Endothelial cell (in vitro differentiated cells): ENCODE measurements at regions not wholly inside any gene's neighbourhood (a gene's known extent, or its start where the extent isn't known, plus 50 kb on each side); places are given as distances from the start of the nearest gene placed in this dataset.

Experiments used
- DNase-seq: peaks from one replicate; pipeline ENCODE4 v3.0.0; 2021; ENCODE audit warnings: low spot score
- H3K27ac Mint-ChIP-seq: one replicate; pipeline ENCODE4 v1.8.0; 2021; ENCODE audit warnings: mixed read lengths, inconsistent platforms; ENCODE audit not compliant: unreplicated experiment
- H3K27me3 Mint-ChIP-seq: one replicate; pipeline ENCODE4 v1.8.0; 2021; ENCODE audit warnings: mild to moderate bottlenecking, moderate library complexity, mixed read lengths, inconsistent platforms; ENCODE audit not compliant: unreplicated experiment
- H3K36me3 Mint-ChIP-seq: one replicate; pipeline ENCODE4 v1.8.0; 2021; ENCODE audit warnings: mild to moderate bottlenecking, low read depth, mixed read lengths, inconsistent platforms; ENCODE audit not compliant: unreplicated experiment
- H3K4me1 Mint-ChIP-seq: one replicate; pipeline ENCODE4 v1.8.0; 2021; ENCODE audit warnings: mild to moderate bottlenecking, mixed read lengths, inconsistent platforms; ENCODE audit not compliant: unreplicated experiment
- H3K4me3 Mint-ChIP-seq: one replicate; pipeline ENCODE4 v1.8.0; 2021; ENCODE audit warnings: mild to moderate bottlenecking, mixed read lengths, inconsistent platforms; ENCODE audit not compliant: unreplicated experiment
- H3K9me3 Mint-ChIP-seq: one replicate; pipeline ENCODE4 v1.8.0; 2021; ENCODE audit warnings: mixed read lengths, inconsistent platforms; ENCODE audit not compliant: unreplicated experiment
- TF ChIP-seq, protein P1 (sequence below): fragments of 200-600 bp; sonication (generic); IDR thresholded peaks from one replicate; pipeline ENCODE4 v1.5.0; 2021; ENCODE audit warnings: antibody characterized with exemption; ENCODE audit not compliant: unreplicated experiment

GRCh38 chr18:34649080-34649479, 61.0 kb upstream of the DTNA start:
- H3K4me1 Mint-ChIP-seq: peaks cover 9% of the 10 kb centered on the region
- no peaks in the 10 kb centered on the region for H3K9me3 Mint-ChIP-seq
- TF ChIP-seq, protein P1, sequence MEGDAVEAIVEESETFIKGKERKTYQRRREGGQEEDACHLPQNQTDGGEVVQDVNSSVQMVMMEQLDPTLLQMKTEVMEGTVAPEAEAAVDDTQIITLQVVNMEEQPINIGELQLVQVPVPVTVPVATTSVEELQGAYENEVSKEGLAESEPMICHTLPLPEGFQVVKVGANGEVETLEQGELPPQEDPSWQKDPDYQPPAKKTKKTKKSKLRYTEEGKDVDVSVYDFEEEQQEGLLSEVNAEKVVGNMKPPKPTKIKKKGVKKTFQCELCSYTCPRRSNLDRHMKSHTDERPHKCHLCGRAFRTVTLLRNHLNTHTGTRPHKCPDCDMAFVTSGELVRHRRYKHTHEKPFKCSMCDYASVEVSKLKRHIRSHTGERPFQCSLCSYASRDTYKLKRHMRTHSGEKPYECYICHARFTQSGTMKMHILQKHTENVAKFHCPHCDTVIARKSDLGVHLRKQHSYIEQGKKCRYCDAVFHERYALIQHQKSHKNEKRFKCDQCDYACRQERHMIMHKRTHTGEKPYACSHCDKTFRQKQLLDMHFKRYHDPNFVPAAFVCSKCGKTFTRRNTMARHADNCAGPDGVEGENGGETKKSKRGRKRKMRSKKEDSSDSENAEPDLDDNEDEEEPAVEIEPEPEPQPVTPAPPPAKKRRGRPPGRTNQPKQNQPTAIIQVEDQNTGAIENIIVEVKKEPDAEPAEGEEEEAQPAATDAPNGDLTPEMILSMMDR: no peak
- no peak overlapping the region for H3K27ac Mint-ChIP-seq
- H3K4me3 Mint-ChIP-seq: no peak overlapping the region
- H3K27me3 Mint-ChIP-seq: no peaks in the 10 kb centered on the region
- H3K36me3 Mint-ChIP-seq: no peaks in the 10 kb centered on the region
- no peak for DNase-seq

DNA sequence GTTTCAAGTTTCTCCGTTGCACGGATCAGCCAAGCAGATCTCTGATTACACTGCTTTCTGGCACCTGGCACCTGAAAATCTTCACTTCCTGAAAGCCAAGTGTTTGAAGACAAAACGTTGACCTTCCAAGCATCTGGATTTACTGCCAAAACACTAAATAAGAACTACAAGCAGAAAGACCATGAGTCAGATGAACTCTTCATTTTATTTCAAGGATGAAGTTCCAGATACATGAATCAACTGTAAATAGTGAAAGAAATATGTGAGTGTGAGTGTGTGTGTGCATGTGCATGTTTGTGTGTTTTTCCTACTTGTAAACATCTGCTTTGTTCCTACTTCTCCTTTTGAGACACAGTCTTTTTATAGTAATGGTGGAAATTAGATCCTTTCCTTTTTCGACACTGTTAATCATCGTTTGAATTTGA, 60.0 kb upstream of the DTNA start:
- no peak for DNase-seq
- H3K36me3 Mint-ChIP-seq: no peaks in the 10 kb centered on the region
- no peak overlapping the region for H3K27ac Mint-ChIP-seq
- no peaks in the 10 kb centered on the region for H3K9me3 Mint-ChIP-seq
- TF ChIP-seq, protein P1: no peak
- no peaks in the 10 kb centered on the region for H3K27me3 Mint-ChIP-seq
- H3K4me3 Mint-ChIP-seq: no peak overlapping the region
- H3K4me1 Mint-ChIP-seq: peaks cover 9% of the 10 kb centered on the region

DNA sequence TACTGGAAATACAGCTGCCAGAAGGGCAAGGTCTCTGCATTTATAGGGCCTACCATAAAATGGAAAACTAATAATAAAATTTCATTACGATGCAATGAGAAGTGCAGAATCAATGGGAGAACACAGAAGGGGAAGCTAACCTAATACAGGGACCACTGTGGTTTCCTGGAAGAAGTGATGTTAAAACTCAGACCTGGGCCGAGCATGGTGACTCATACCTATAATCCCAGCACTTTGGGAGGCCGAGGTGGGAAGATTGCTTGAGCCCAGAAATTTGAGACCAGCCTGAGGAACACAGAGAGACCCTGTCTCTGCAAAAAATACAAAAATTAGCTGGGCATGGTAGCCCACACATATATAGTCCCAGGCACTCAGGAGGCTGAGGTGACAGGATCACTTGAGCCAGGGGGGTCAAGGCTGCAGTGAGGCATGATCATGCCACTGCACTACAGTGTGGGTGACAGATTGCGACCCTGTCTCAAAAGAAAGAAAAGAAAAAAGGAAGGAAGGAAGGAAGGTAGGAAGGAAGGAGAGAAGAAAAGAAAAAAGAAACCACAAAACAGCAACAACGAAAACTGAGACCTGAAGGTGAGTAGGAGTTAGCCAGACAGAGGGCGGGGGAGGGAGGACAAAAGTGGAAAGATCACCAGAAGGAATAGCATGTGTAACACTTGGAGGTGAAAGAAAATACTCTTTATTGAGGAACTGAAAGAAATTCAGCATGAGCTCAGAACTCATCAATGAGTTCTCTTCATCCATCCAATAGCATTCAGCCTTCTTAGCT, 58.3 kb upstream of the DTNA start:
- H3K4me3 Mint-ChIP-seq: no peak overlapping the region
- DNase-seq: no peak
- TF ChIP-seq, protein P1: no peak
- H3K27ac Mint-ChIP-seq: no peak overlapping the region
- H3K36me3 Mint-ChIP-seq: no peaks in the 10 kb centered on the region
- H3K27me3 Mint-ChIP-seq: no peaks in the 10 kb centered on the region
- H3K9me3 Mint-ChIP-seq: no peaks in the 10 kb centered on the region
- peaks cover 9% of the 10 kb centered on the region for H3K4me1 Mint-ChIP-seq

- Mint-ChIP-seq H3K27me3 (no peaks in the 10 kb centered on the region), H3K4me3 (no peak overlapping the region), H3K9me3 (no peaks in the 10 kb centered on the region), H3K4me1 (peaks cover 16% of the 10 kb centered on the region), H3K27ac (no peak overlapping the region), H3K36me3 (no peaks in the 10 kb centered on the region)
- no peak for DNase-seq
- TF ChIP-seq, protein P1: no peak
Measured at GRCh38 chr18:34655131-34655530, 55.0 kb upstream of the DTNA start.

- Mint-ChIP-seq H3K4me3 (no peak overlapping the region), H3K4me1 (peaks cover 18% of the 10 kb centered on the region), H3K9me3 (no peaks in the 10 kb centered on the region), H3K27me3 (no peaks in the 10 kb centered on the region), H3K36me3 (peaks cover 2% of the 10 kb centered on the region), H3K27ac (no peak overlapping the region)
- no peak for DNase-seq
- TF ChIP-seq, protein P1: no peak
Measured at GRCh38 chr18:34657860-34658500, 52.1 kb upstream of the DTNA start.
